Endothelial cell of umbilical vein (primary cell): ENCODE measurements at regions not wholly inside any gene's neighbourhood (a gene's known extent, or its start where the extent isn't known, plus 50 kb on each side); places are given as distances from the start of the nearest gene placed in this dataset.

Source experiments
- BruUV-seq: library from RNA; stranded (reverse); fragments of 400-500 nt; replicated peaks from 2 replicates; lab custom pipeline; 2021; lab: Mats Ljungman, UMichigan
- CTCF ChIA-PET: fragments of 300-600, 350-600 bp; sonication (Branson Sonifier 250); formaldehyde crosslinking; loops from one replicate; lab custom pipeline; 2021; ENCODE audit warnings: antibody characterized with exemption, inconsistent platforms; lab: Charles Lee
- POLR2A ChIA-PET: fragments of 300-600, 350-600 bp; sonication (Branson Sonifier 250); formaldehyde crosslinking; loops from one replicate; lab custom pipeline; 2021; ENCODE audit warnings: antibody characterized with exemption, inconsistent platforms; lab: Charles Lee
- DNase-seq: peaks from one replicate; pipeline ENCODE4 v3.0.0-alpha.2; 2011; ENCODE audit warnings: low read depth, low spot score
- FAIRE-seq: peaks from 2 replicates; lab custom pipeline; 2011; peaks lifted over from hg19 to GRCh38; lab: Jason Lieb, UNC
- H2AFZ ChIP-seq: 2 replicates; pipeline ENCODE4 v1.6.0; 2012; ENCODE audit warnings: low read depth, low read length, control low read depth, inconsistent platforms
- H3K27ac ChIP-seq: 2 replicates; pipeline ENCODE4 v1.5.1; 2011; ENCODE audit warnings: low read depth, mild to moderate bottlenecking, control low read depth, low read length, moderate library complexity; ENCODE audit not compliant: insufficient read depth
- H3K27me3 ChIP-seq, 2 experiments: 2 replicates each; pipeline versions ENCODE4 v1.6.0 to v1.6.1; 2011; ENCODE audit warnings: low read length in 2 of 2, mixed read lengths in 1 of 2; ENCODE audit not compliant: control insufficient read depth in 2 of 2, insufficient read depth in 2 of 2
- H3K36me3 ChIP-seq, 2 experiments: 2 replicates in 1 of 2; 3 replicates in 1 of 2; pipeline ENCODE4 v1.5.1; 2011; ENCODE audit warnings: low read length in 2 of 2, mild to moderate bottlenecking in 1 of 2, moderate library complexity in 1 of 2; ENCODE audit not compliant: control insufficient read depth in 2 of 2, insufficient read depth in 2 of 2; ENCODE audit errors: extremely low read depth in 1 of 2
- H3K4me1 ChIP-seq: 3 replicates; pipeline ENCODE4 v1.5.1; 2011; ENCODE audit warnings: mild to moderate bottlenecking, low read length; ENCODE audit not compliant: control insufficient read depth, insufficient read depth; ENCODE audit errors: extremely low read depth
- H3K4me2 ChIP-seq: 2 replicates; pipeline ENCODE4 v1.6.1; 2011; ENCODE audit warnings: low read length, control low read depth, mixed read lengths; ENCODE audit not compliant: insufficient read depth
- H3K4me3 ChIP-seq, 3 experiments: fragments of 200-600 bp in 1 of 3; sonication (generic), shearing (Covaris generic) in 1 of 3; replicated peaks in 1 of 3; 2 replicates each; pipeline ENCODE4 v1.5.1; 2011 to 2016; ENCODE audit warnings: control low read depth in 3 of 3, low read length in 3 of 3, mild to moderate bottlenecking in 2 of 3, inconsistent platforms in 1 of 3, low read depth in 1 of 3, moderate library complexity in 1 of 3; ENCODE audit not compliant: insufficient read depth in 1 of 3
- H3K79me2 ChIP-seq: 2 replicates; pipeline ENCODE4 v1.6.0; 2012; ENCODE audit warnings: low read length, inconsistent platforms; ENCODE audit not compliant: control insufficient read depth, insufficient read depth
- H3K9ac ChIP-seq: replicated peaks from 2 replicates; pipeline ENCODE3; 2011; ENCODE audit warnings: low read length, control low read depth; ENCODE audit not compliant: insufficient read depth; ENCODE audit errors: extremely low read depth
- H3K9me1 ChIP-seq: replicated peaks from 3 replicates; pipeline ENCODE4 v1.6.0; 2011; ENCODE audit warnings: mild to moderate bottlenecking, low read length; ENCODE audit not compliant: control insufficient read depth, insufficient read depth; ENCODE audit errors: extremely low read depth
- H3K9me3 ChIP-seq: replicated peaks from 2 replicates; pipeline ENCODE4 v1.5.1; 2012; ENCODE audit warnings: low read length, inconsistent platforms; ENCODE audit not compliant: control insufficient read depth, insufficient read depth
- H4K20me1 ChIP-seq: replicated peaks from 2 replicates; pipeline ENCODE3; 2011; ENCODE audit warnings: mild to moderate bottlenecking, low read length; ENCODE audit not compliant: control insufficient read depth, insufficient read depth; ENCODE audit errors: extremely low read depth
- EZH2 ChIP-seq: IDR thresholded peaks from 2 replicates; pipeline ENCODE4 v1.6.1; 2012; ENCODE audit warnings: borderline replicate concordance, low read depth, mild to moderate bottlenecking, moderate library complexity, low read length, inconsistent platforms; ENCODE audit not compliant: severe bottlenecking
- FOS ChIP-seq: IDR thresholded peaks from 2 replicates; pipeline ENCODE4 v1.6.1; 2011; ENCODE audit warnings: mild to moderate bottlenecking, low read length, moderate library complexity, borderline replicate concordance; ENCODE audit not compliant: insufficient read depth
- GATA2 ChIP-seq: IDR thresholded peaks from 2 replicates; pipeline ENCODE4 v1.7.0; 2011; ENCODE audit warnings: low read depth, mild to moderate bottlenecking, moderate library complexity, mixed read lengths, low read length; ENCODE audit not compliant: insufficient read length, insufficient read depth
- JUN ChIP-seq: IDR thresholded peaks from 2 replicates; pipeline ENCODE4 v1.6.1; 2011; ENCODE audit warnings: borderline replicate concordance, low read depth; ENCODE audit not compliant: insufficient read length, insufficient read depth
- MYC ChIP-seq: IDR thresholded peaks from one replicate; pipeline ENCODE4 v1.6.1; 2011; ENCODE audit warnings: mild to moderate bottlenecking, low read depth, low read length
- POLR2A ChIP-seq: IDR thresholded peaks from 2 replicates; pipeline ENCODE4 v1.6.1; 2012; ENCODE audit warnings: low read depth, mild to moderate bottlenecking, control low read depth, low read length
- POLR2AphosphoS5 ChIP-seq: IDR thresholded peaks from 2 replicates; pipeline ENCODE4 v1.6.1; 2012; ENCODE audit warnings: low read depth, mild to moderate bottlenecking, control low read depth, low read length, moderate library complexity; ENCODE audit not compliant: insufficient read depth
- dilution Hi-C: fragments of 300-500 bp; cut with MboI; formaldehyde crosslinking; loops from one replicate; pipeline ENCODE4 v1.15.0; 2019; ENCODE audit warnings: low sequenced_read_pairs; ENCODE audit not compliant: extremely low pct_ligation_motif_present
- intact Hi-C: fragments of 100-400 bp; cut with micrococcal nuclease; formaldehyde crosslinking; loops from one replicate; pipeline ENCODE4 v1.10.0; 2022
- TF ChIP-seq, protein P1 (sequence below): IDR thresholded peaks from 2 replicates; pipeline ENCODE4 v1.6.1; 2011; ENCODE audit not compliant: insufficient read depth, insufficient read length
- TF ChIP-seq, protein P2 (sequence below), 2 donors: IDR thresholded peaks; 1 replicate in 1 of 2; 2 replicates in 1 of 2; pipeline ENCODE4 v1.5.1; 2011; ENCODE audit warnings: low read length in 2 of 2, mild to moderate bottlenecking in 2 of 2, moderate library complexity in 2 of 2, control low read depth in 1 of 2, inconsistent platforms in 1 of 2, low read depth in 1 of 2; ENCODE audit not compliant: insufficient read depth in 1 of 2; ENCODE audit errors: extremely low read depth in 1 of 2

DNA sequence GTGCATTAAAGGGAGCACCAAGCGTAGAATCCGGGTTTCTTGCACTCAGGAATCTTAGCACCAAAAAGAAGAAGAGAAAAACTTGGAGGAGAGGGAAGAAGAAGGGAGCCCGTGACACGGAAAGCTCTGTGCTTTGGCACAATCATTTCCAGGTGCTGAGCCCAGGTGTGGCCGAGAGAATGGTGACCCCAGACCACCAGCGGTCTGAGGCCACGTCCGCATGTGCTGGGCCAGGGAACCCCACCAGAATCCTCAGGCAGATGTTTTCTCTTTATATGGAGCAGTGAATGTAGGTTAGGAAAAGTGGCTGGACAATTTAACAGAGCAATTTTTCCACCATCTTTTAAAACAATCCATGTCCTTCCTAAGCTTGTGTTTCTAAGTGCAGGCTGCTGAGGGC is 520.9 kb downstream of the EPHA4 start:
- POLR2A ChIA-PET: no interaction called here
- intact Hi-C loops: no loop called here

DNA sequence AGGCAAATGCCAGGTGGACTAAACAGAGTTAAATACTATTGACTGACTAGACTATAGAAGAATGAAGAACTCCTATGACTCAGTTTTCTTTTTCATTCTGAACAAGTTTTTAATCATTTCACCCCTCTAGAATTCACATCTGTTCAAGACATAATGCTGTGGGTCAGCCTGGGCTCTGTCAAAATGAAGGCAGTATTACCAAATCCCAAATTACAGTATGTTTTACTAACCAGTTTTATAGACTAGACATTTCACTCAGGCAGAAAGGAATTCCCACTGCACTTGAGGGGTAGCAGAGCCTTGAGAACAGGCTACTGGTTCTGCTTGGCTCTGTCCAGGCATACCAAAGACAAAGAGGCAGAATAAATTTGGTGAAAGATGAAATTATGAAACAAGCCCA is 511.7 kb downstream of the EPHA4 start:
- no peak overlapping the region for H3K4me3 ChIP-seq
- CTCF ChIA-PET: no interaction called here
- H3K4me1 ChIP-seq: no peaks in the 10 kb centered on the region
- POLR2A ChIA-PET: no interaction called here
- no peak overlapping the region for H3K9ac ChIP-seq
- H3K9me3 ChIP-seq: no peaks in the 10 kb centered on the region
- no peaks in the 10 kb centered on the region for H4K20me1 ChIP-seq
- H3K9me1 ChIP-seq: no peaks in the 10 kb centered on the region
- FAIRE-seq (no peak), DNase-seq (no peak)
- intact Hi-C loops: no loop called here
- no peaks in the 10 kb centered on the region for H3K27me3 ChIP-seq
- H3K79me2 ChIP-seq: no peaks in the 10 kb centered on the region
- no peak for TF ChIP-seq POLR2AphosphoS5
- no peak for TF ChIP-seq MYC
- TF ChIP-seq JUN: no peak
- TF ChIP-seq, protein P1, sequence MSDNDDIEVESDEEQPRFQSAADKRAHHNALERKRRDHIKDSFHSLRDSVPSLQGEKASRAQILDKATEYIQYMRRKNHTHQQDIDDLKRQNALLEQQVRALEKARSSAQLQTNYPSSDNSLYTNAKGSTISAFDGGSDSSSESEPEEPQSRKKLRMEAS: no peak
- TF ChIP-seq FOS: no peak
- TF ChIP-seq GATA2: no peak
- TF ChIP-seq POLR2A: no peak
- TF ChIP-seq, protein P2, sequence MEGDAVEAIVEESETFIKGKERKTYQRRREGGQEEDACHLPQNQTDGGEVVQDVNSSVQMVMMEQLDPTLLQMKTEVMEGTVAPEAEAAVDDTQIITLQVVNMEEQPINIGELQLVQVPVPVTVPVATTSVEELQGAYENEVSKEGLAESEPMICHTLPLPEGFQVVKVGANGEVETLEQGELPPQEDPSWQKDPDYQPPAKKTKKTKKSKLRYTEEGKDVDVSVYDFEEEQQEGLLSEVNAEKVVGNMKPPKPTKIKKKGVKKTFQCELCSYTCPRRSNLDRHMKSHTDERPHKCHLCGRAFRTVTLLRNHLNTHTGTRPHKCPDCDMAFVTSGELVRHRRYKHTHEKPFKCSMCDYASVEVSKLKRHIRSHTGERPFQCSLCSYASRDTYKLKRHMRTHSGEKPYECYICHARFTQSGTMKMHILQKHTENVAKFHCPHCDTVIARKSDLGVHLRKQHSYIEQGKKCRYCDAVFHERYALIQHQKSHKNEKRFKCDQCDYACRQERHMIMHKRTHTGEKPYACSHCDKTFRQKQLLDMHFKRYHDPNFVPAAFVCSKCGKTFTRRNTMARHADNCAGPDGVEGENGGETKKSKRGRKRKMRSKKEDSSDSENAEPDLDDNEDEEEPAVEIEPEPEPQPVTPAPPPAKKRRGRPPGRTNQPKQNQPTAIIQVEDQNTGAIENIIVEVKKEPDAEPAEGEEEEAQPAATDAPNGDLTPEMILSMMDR (IDR thresholded peaks at IDR 0.05; ENCODE audit: extremely low read depth in 1 of 2, insufficient read depth in 1 of 2, low read depth in 1 of 2, low read length in 2 of 2): no peak
- TF ChIP-seq EZH2: no peak
- BruUV-seq: no TSS peak
- dilution Hi-C loops: no loop called here
- H3K36me3 ChIP-seq: no peaks in the 10 kb centered on the region
- no peak overlapping the region for H3K4me2 ChIP-seq
- no peak overlapping the region for H3K27ac ChIP-seq
- H2AFZ ChIP-seq: no peak overlapping the region

More for the DNA sequence above, 520.9 kb downstream of the EPHA4 start:
- no peaks in the 10 kb centered on the region for H3K4me1 ChIP-seq
- H3K27ac ChIP-seq: no peak overlapping the region
- no peaks in the 10 kb centered on the region for H3K9me3 ChIP-seq
- no peak overlapping the region for H3K4me3 ChIP-seq
- H3K9ac ChIP-seq: no peak overlapping the region
- DNase-seq (no peak), FAIRE-seq (no peak)
- no peaks in the 10 kb centered on the region for H3K79me2 ChIP-seq
- no peaks in the 10 kb centered on the region for H3K36me3 ChIP-seq
- TF ChIP-seq GATA2: no peak
- TF ChIP-seq, protein P2 (IDR thresholded peaks at IDR 0.05; ENCODE audit: extremely low read depth in 1 of 2, insufficient read depth in 1 of 2, low read depth in 1 of 2, low read length in 2 of 2): no peak
- TF ChIP-seq POLR2A: no peak
- TF ChIP-seq POLR2AphosphoS5: no peak
- TF ChIP-seq JUN: no peak
- H3K9me1 ChIP-seq: no peaks in the 10 kb centered on the region
- dilution Hi-C loops: no loop called here
- H4K20me1 ChIP-seq: no peaks in the 10 kb centered on the region
- no peak overlapping the region for H3K4me2 ChIP-seq
- H3K27me3 ChIP-seq: no peaks in the 10 kb centered on the region
- no peak overlapping the region for H2AFZ ChIP-seq
- BruUV-seq: no TSS peak
- CTCF ChIA-PET: no interaction called here
